Natural killer cell (primary cell): ENCODE measurements at regions not wholly inside any gene's neighbourhood (a gene's known extent, or its start where the extent isn't known, plus 50 kb on each side); places are given as distances from the start of the nearest gene placed in this dataset.

Experiments used
- ATAC-seq, 3 donors: fragments of 150-1000 bp in 2 of 3; fragments of 200-7000 bp in 1 of 3; cut with Tn5 transposase; 1 replicate in 1 of 3; 2 replicates in 2 of 3; pipeline ENCODE4 v1.10.0; 2021; ENCODE audit warnings: mild to moderate bottlenecking in 2 of 3, moderate library complexity in 2 of 3
- DNase-seq, 2 donors: peaks; one replicate each; pipeline versions ENCODE4 v3.0.0 to v3.0.0-alpha.2; 2013 to 2021; ENCODE audit warnings: mixed read lengths in 1 of 2
- H3K27ac ChIP-seq: one replicate; pipeline ENCODE4 v1.5.1; 2013; ENCODE audit warnings: mild to moderate bottlenecking, low read length
- H3K27me3 ChIP-seq: one replicate; pipeline ENCODE4 v1.6.1; 2013; ENCODE audit warnings: low read length; ENCODE audit not compliant: control insufficient read depth, insufficient read depth
- H3K36me3 ChIP-seq: one replicate; pipeline ENCODE4 v1.6.1; 2013; ENCODE audit warnings: low read length; ENCODE audit not compliant: control insufficient read depth, insufficient read depth
- H3K4me1 ChIP-seq: one replicate; pipeline ENCODE4 v1.6.1; 2013; ENCODE audit warnings: low read length; ENCODE audit not compliant: control insufficient read depth, insufficient read depth
- H3K4me3 ChIP-seq: one replicate; pipeline ENCODE4 v1.5.1; 2013; ENCODE audit warnings: low read length
- H3K9me3 ChIP-seq: one replicate; pipeline ENCODE4 v1.6.1; 2013; ENCODE audit warnings: low read length; ENCODE audit not compliant: control insufficient read depth, insufficient read depth
- H3K27ac Mint-ChIP-seq, 2 donors: one replicate each; pipeline ENCODE4 v1.8.0; 2022; ENCODE audit warnings: mild to moderate bottlenecking in 2 of 2, mixed read lengths in 2 of 2, moderate library complexity in 1 of 2
- H3K27me3 Mint-ChIP-seq, 2 donors: one replicate each; pipeline ENCODE4 v1.8.0; 2022; ENCODE audit warnings: low read depth in 2 of 2, mixed read lengths in 2 of 2
- H3K36me3 Mint-ChIP-seq: one replicate; pipeline ENCODE4 v1.8.0; 2022; ENCODE audit warnings: mixed read lengths
- H3K4me1 Mint-ChIP-seq, 2 donors: one replicate each; pipeline ENCODE4 v1.8.0; 2022; ENCODE audit warnings: mixed read lengths in 2 of 2
- H3K4me3 Mint-ChIP-seq: one replicate; pipeline ENCODE4 v1.8.0; 2022; ENCODE audit warnings: mild to moderate bottlenecking, moderate library complexity, mixed read lengths
- H3K9me3 Mint-ChIP-seq, 2 donors: one replicate each; pipeline ENCODE4 v1.8.0; 2022; ENCODE audit warnings: mixed read lengths in 2 of 2
- WGBS: methylation state at CpG from one replicate; pipeline ENCODE4 v1.1.7; 2013; ENCODE audit warnings: missing lambda C conversion rate; ENCODE audit not compliant: insufficient coverage; 5-methylcytosine and 5-hydroxymethylcytosine counted together
- intact Hi-C: fragments of 100-400 bp; cut with micrococcal nuclease; formaldehyde crosslinking; loops from one replicate; pipeline ENCODE4 v1.14.2; 2022
- TF ChIP-seq, protein P1 (sequence below): fragments of 200-600 bp; IDR thresholded peaks from one replicate; pipeline ENCODE4 v1.8.0; 2022; ENCODE audit warnings: antibody characterized with exemption

GRCh38 chr12:67807814-67808213 is 159.3 kb downstream of the DYRK2 start:
- no peaks in the 10 kb centered on the region for H3K4me1 Mint-ChIP-seq
- H3K4me3 ChIP-seq: no peak overlapping the region
- H3K4me3 Mint-ChIP-seq: no peak overlapping the region
- no peaks in the 10 kb centered on the region for H3K27me3 ChIP-seq
- 97% methylated on average over 5 of the region's 5 CpGs for WGBS
- H3K4me1 ChIP-seq: no peaks in the 10 kb centered on the region
- TF ChIP-seq, protein P1, sequence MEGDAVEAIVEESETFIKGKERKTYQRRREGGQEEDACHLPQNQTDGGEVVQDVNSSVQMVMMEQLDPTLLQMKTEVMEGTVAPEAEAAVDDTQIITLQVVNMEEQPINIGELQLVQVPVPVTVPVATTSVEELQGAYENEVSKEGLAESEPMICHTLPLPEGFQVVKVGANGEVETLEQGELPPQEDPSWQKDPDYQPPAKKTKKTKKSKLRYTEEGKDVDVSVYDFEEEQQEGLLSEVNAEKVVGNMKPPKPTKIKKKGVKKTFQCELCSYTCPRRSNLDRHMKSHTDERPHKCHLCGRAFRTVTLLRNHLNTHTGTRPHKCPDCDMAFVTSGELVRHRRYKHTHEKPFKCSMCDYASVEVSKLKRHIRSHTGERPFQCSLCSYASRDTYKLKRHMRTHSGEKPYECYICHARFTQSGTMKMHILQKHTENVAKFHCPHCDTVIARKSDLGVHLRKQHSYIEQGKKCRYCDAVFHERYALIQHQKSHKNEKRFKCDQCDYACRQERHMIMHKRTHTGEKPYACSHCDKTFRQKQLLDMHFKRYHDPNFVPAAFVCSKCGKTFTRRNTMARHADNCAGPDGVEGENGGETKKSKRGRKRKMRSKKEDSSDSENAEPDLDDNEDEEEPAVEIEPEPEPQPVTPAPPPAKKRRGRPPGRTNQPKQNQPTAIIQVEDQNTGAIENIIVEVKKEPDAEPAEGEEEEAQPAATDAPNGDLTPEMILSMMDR: no peak
- intact Hi-C loops: no loop called here
- H3K27ac Mint-ChIP-seq: no peak overlapping the region
- peaks cover 7 to 8% of the 10 kb centered on the region in 2 donors for H3K27me3 Mint-ChIP-seq
- H3K9me3 Mint-ChIP-seq: no peaks in the 10 kb centered on the region
- DNase-seq (no peak), ATAC-seq (no peak)
- no peaks in the 10 kb centered on the region for H3K9me3 ChIP-seq
- no peaks in the 10 kb centered on the region for H3K36me3 ChIP-seq
- no peak overlapping the region for H3K27ac ChIP-seq
- H3K36me3 Mint-ChIP-seq: no peaks in the 10 kb centered on the region

DNA sequence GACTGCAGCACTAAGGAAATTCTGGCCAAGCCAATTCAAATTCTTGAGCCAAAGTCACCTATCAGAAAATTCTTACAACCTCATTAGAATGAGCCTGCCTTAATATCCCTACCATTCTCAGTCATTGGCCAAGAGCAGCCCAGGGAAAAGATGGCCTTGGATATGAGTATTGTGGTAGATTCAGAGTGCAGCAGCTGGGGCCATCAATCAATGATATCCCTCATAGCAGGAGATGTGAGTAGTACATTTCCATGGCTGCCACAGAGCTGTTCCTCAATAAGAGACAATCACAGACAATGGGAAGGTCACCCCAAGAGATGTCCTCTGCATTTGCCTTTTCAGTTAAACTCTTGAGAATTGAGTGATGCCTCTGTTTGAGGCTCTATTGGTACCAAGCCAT is 161.6 kb downstream of the DYRK2 start:
- H3K27ac ChIP-seq: no peak overlapping the region
- peaks cover 7 to 8% of the 10 kb centered on the region in 2 donors for H3K27me3 Mint-ChIP-seq

DNA sequence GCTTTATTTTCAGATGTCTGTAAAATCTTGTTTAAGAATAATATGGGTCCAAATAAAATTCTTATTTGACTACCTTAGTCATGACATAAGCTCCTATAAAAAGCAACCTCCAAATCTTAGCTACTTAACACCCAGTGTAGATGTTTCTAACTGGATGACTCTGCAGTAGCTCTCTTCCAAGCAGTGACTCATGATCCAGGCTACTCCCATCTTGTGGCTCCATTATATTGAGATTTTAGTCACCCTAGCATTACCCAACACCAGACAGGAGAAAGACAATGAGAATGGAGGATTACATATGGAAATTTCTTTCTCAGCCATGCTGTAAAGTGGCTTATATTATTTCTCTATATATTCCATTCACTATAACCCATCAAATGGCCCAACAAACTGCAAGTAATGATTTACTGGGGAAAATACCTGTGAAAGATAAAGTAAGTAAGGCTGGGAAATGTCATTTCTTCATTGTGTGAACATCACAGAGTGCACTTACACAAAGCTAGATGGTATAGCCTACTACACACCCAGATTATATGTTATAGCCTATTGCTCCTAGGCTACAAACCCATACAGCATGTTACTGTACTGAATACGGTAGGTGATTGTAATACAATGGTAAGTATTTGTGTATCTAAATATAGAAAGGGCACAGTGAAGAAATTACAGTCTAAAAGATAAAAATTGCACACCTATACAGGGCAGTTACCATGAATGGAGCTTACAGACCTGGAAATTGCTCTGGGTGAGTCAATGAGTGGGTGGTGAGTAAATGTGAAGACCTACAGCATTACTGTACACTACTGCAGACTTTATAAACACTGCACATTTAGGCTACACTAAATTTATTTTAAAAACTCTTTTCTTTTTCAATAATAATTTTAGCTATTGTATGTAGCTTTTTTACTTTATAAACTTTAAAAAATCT is 163.2 kb downstream of the DYRK2 start:
- no CpG with 5 or more reads among the region's 1 CpG for WGBS

More for the DNA sequence above, 161.6 kb downstream of the DYRK2 start:
- no peak for DNase-seq
- H3K27me3 ChIP-seq: no peaks in the 10 kb centered on the region
- H3K36me3 Mint-ChIP-seq: no peaks in the 10 kb centered on the region
- H3K27ac Mint-ChIP-seq: no peak overlapping the region
- H3K9me3 Mint-ChIP-seq: no peaks in the 10 kb centered on the region
- H3K9me3 ChIP-seq: no peaks in the 10 kb centered on the region
- TF ChIP-seq, protein P1: no peak
- H3K4me3 Mint-ChIP-seq: no peak overlapping the region
- no peak overlapping the region for H3K4me3 ChIP-seq
- no peak for ATAC-seq
- intact Hi-C loops: no loop called here
- no peaks in the 10 kb centered on the region for H3K4me1 ChIP-seq
- no peaks in the 10 kb centered on the region for H3K4me1 Mint-ChIP-seq
- no peaks in the 10 kb centered on the region for H3K36me3 ChIP-seq

More for the DNA sequence above, 163.2 kb downstream of the DYRK2 start:
- TF ChIP-seq, protein P1: no peak
- Histone ChIP-seq H3K27me3 (no peaks in the 10 kb centered on the region), H3K9me3 (no peaks in the 10 kb centered on the region), H3K4me3 (no peak overlapping the region), H3K36me3 (no peaks in the 10 kb centered on the region), H3K4me1 (no peaks in the 10 kb centered on the region), H3K27ac (no peak overlapping the region)
- H3K27me3 Mint-ChIP-seq: peaks cover 7 to 8% of the 10 kb centered on the region in 2 donors
- H3K9me3 Mint-ChIP-seq: peaks cover 0 to 7% of the 10 kb centered on the region in 2 donors
- DNase-seq (no peak), ATAC-seq (no peak)
- peaks cover 9% of the 10 kb centered on the region for H3K36me3 Mint-ChIP-seq
- H3K4me1 Mint-ChIP-seq: no peaks in the 10 kb centered on the region
- H3K4me3 Mint-ChIP-seq: no peak overlapping the region
- intact Hi-C loops: no loop called here
- H3K27ac Mint-ChIP-seq: no peak overlapping the region
